ENCODE measurements at regions not wholly inside any gene's neighbourhood (a gene's known extent, or its start where the extent isn't known, plus 50 kb on each side); places are given as distances from the start of the nearest gene placed in this dataset.

GRCh38 chr3:168997488-168997887 lies 666.0 kb downstream of the MECOM start:
- TF ChIP-seq CTCF (IDR thresholded peaks at IDR 0.05): no peak
- no peak for TF ChIP-seq POLR2A (IDR thresholded peaks at IDR 0.05)

Measured in adrenal gland (tissue), 5 donors.